H9 (cell line): ENCODE measurements at regions not wholly inside any gene's neighbourhood (a gene's known extent, or its start where the extent isn't known, plus 50 kb on each side); places are given as distances from the start of the nearest gene placed in this dataset.
A peak's percentile ranks its signal among the peaks of the same experiment; 100 is the strongest.

Source experiments
- DNase-seq: peaks from one replicate; pipeline ENCODE4 v3.0.0-alpha.2; 2017
- H2AFZ ChIP-seq: one replicate; pipeline ENCODE4 v1.6.1; 2013; ENCODE audit warnings: mild to moderate bottlenecking, low read length, control low read depth, moderate library complexity
- H2AK5ac ChIP-seq: 2 replicates; pipeline ENCODE4 v1.6.1; 2013; ENCODE audit warnings: low read length, control low read depth, mixed read lengths; ENCODE audit not compliant: insufficient read length
- H2BK120ac ChIP-seq: one replicate; pipeline ENCODE4 v1.6.1; 2013; ENCODE audit warnings: low read depth, mild to moderate bottlenecking, low read length, control low read depth, inconsistent platforms; ENCODE audit not compliant: poor library complexity, severe bottlenecking
- H2BK12ac ChIP-seq: 2 replicates; pipeline ENCODE4 v1.6.1; 2013; ENCODE audit warnings: low read length, control low read depth, mixed read lengths, low read depth; ENCODE audit not compliant: insufficient read length
- H2BK15ac ChIP-seq: 2 replicates; pipeline ENCODE4 v1.6.1; 2013; ENCODE audit warnings: low read depth, low read length, control low read depth
- H2BK20ac ChIP-seq: one replicate; pipeline ENCODE4 v1.6.1; 2013; ENCODE audit warnings: low read depth, mild to moderate bottlenecking, low read length, control low read depth, inconsistent platforms; ENCODE audit not compliant: poor library complexity, severe bottlenecking
- H2BK5ac ChIP-seq: 2 replicates; pipeline ENCODE4 v1.6.1; 2013; ENCODE audit warnings: low read length, control low read depth, mixed read lengths; ENCODE audit not compliant: insufficient read length
- H3K14ac ChIP-seq: 2 replicates; pipeline ENCODE4 v1.6.1; 2013; ENCODE audit warnings: low read length, control low read depth; ENCODE audit not compliant: insufficient read depth
- H3K18ac ChIP-seq: 2 replicates; pipeline ENCODE4 v1.6.1; 2013; ENCODE audit warnings: low read depth, mild to moderate bottlenecking, mixed read lengths, low read length, control low read depth; ENCODE audit not compliant: insufficient read length
- H3K23ac ChIP-seq: 2 replicates; pipeline ENCODE4 v1.6.1; 2013; ENCODE audit warnings: low read length, control low read depth, mixed read lengths, low read depth; ENCODE audit not compliant: insufficient read length
- H3K23me2 ChIP-seq: 2 replicates; pipeline ENCODE4 v1.6.1; 2013; ENCODE audit warnings: low read depth, mild to moderate bottlenecking, mixed read lengths, low read length, control low read depth; ENCODE audit not compliant: insufficient read length, poor library complexity, severe bottlenecking
- H3K27ac ChIP-seq: 2 replicates; pipeline ENCODE4 v1.5.1; 2013; ENCODE audit warnings: low read length, control low read depth, mixed read lengths, low read depth; ENCODE audit not compliant: insufficient read length
- H3K27me3 ChIP-seq: 2 replicates; pipeline ENCODE4 v1.6.1; 2013; ENCODE audit warnings: low read length, control low read depth, inconsistent platforms; ENCODE audit not compliant: insufficient read depth
- H3K4ac ChIP-seq: 2 replicates; pipeline ENCODE4 v1.6.1; 2013; ENCODE audit warnings: low read depth, mild to moderate bottlenecking, control low read depth, inconsistent platforms, low read length, moderate library complexity
- H3K4me1 ChIP-seq: 2 replicates; pipeline ENCODE4 v1.6.1; 2013; ENCODE audit warnings: low read length, control low read depth, inconsistent platforms; ENCODE audit not compliant: insufficient read depth
- H3K4me2 ChIP-seq: 2 replicates; pipeline ENCODE4 v1.6.1; 2013; ENCODE audit warnings: low read length, control low read depth, mixed read lengths; ENCODE audit not compliant: insufficient read length, insufficient read depth
- H3K56ac ChIP-seq: 2 replicates; pipeline ENCODE4 v1.6.1; 2013; ENCODE audit warnings: low read depth, mild to moderate bottlenecking, mixed read lengths, low read length, control low read depth; ENCODE audit not compliant: insufficient read length
- H3K79me1 ChIP-seq: 2 replicates; pipeline ENCODE4 v1.6.1; 2013; ENCODE audit warnings: low read depth, mild to moderate bottlenecking, moderate library complexity, low read length, control low read depth, inconsistent platforms; ENCODE audit not compliant: insufficient read depth, poor library complexity, severe bottlenecking
- H3K79me2 ChIP-seq: 2 replicates; pipeline ENCODE4 v1.6.1; 2013; ENCODE audit warnings: low read length, control low read depth, inconsistent platforms; ENCODE audit not compliant: insufficient read depth
- H3K9ac ChIP-seq: 2 replicates; pipeline ENCODE4 v1.6.1; 2013; ENCODE audit warnings: low read length, control low read depth, mixed read lengths; ENCODE audit not compliant: insufficient read length; ENCODE audit errors: extremely low read depth
- H3K9me3 ChIP-seq: one replicate; pipeline ENCODE4 v1.6.1; 2013; ENCODE audit warnings: low read depth, low read length, inconsistent platforms; ENCODE audit not compliant: control insufficient read depth
- H3T11ph ChIP-seq: one replicate; pipeline ENCODE4 v1.6.1; 2013; ENCODE audit warnings: mild to moderate bottlenecking, low read length, control low read depth, inconsistent platforms
- H4K20me1 ChIP-seq: one replicate; pipeline ENCODE4 v1.6.1; 2013; ENCODE audit not compliant: control insufficient read depth, insufficient read length, insufficient read depth
- H4K5ac ChIP-seq: 2 replicates; pipeline ENCODE4 v1.6.1; 2013; ENCODE audit warnings: low read depth, mild to moderate bottlenecking, mixed read lengths, low read length, control low read depth; ENCODE audit not compliant: insufficient read length
- H4K8ac ChIP-seq: replicated peaks from 2 replicates; pipeline ENCODE4 v1.6.1; 2013; ENCODE audit warnings: low read length, control low read depth, mixed read lengths, low read depth; ENCODE audit not compliant: insufficient read length
- H4K91ac ChIP-seq: 2 replicates; pipeline ENCODE4 v1.6.1; 2013; ENCODE audit warnings: low read depth, mild to moderate bottlenecking, moderate library complexity, mixed read lengths, low read length, control low read depth; ENCODE audit not compliant: insufficient read length
- H3K27ac Mint-ChIP-seq, 3 experiments: 2 replicates in 2 of 3; 3 replicates in 1 of 3; pipeline ENCODE4 v1.8.0; 2020 to 2021; ENCODE audit warnings: mixed read lengths in 3 of 3, mild to moderate bottlenecking in 1 of 3, moderate library complexity in 1 of 3
- H3K27me3 Mint-ChIP-seq: 2 replicates; pipeline ENCODE4 v1.8.0; 2021; ENCODE audit warnings: low read depth, mild to moderate bottlenecking, moderate library complexity, mixed read lengths
- H3K36me3 Mint-ChIP-seq, 3 experiments: 2 replicates in 2 of 3; 3 replicates in 1 of 3; pipeline ENCODE4 v1.8.0; 2020 to 2021; ENCODE audit warnings: low read depth in 3 of 3, mixed read lengths in 3 of 3; ENCODE audit not compliant: insufficient read depth in 1 of 3
- H3K4me1 Mint-ChIP-seq, 2 experiments: 2 replicates each; pipeline ENCODE4 v1.8.0; 2020; ENCODE audit warnings: mixed read lengths in 2 of 2
- H3K4me3 Mint-ChIP-seq, 2 experiments: 2 replicates in 1 of 2; 3 replicates in 1 of 2; pipeline ENCODE4 v1.8.0; 2020 to 2021; ENCODE audit warnings: mild to moderate bottlenecking in 2 of 2, mixed read lengths in 2 of 2, moderate library complexity in 1 of 2
- H3K9me3 Mint-ChIP-seq, 2 experiments: 2 replicates in 1 of 2; 3 replicates in 1 of 2; pipeline ENCODE4 v1.8.0; 2020; ENCODE audit warnings: mild to moderate bottlenecking in 2 of 2, mixed read lengths in 2 of 2, moderate library complexity in 1 of 2
- CTCF ChIP-seq: fragments of 200-600 bp; sonication (generic); conservative IDR thresholded peaks from 3 replicates; pipeline ENCODE4 v1.8.0; 2021; ENCODE audit warnings: antibody characterized with exemption, mild to moderate bottlenecking

GRCh38 chr3:34920806-34921205, 718.5 kb upstream of the ARPP21 start:
- no peak overlapping the region for H4K5ac ChIP-seq
- no peak overlapping the region for H4K8ac ChIP-seq
- Mint-ChIP-seq H3K4me1 (peaks cover 10 to 15% of the 10 kb centered on the region in 2 experiments), H3K9me3 (no peaks in the 10 kb centered on the region), H3K27me3 (no peaks in the 10 kb centered on the region), H3K4me3 (no peak overlapping the region), H3K27ac (0 out of 7 replicates have a peak overlapping the region, but pooled peaks of 1 of the 3 experiments have one; percentile 3), H3K36me3 (no peaks in the 10 kb centered on the region)
- no peaks in the 10 kb centered on the region for H3K79me2 ChIP-seq
- no peak overlapping the region for H3K14ac ChIP-seq
- H2BK120ac ChIP-seq: no peak overlapping the region
- H3K9ac ChIP-seq: no peak overlapping the region
- H3K9me3 ChIP-seq: no peaks in the 10 kb centered on the region
- DNase-seq: no peak
- no peak overlapping the region for H3K27ac ChIP-seq
- H4K20me1 ChIP-seq: no peaks in the 10 kb centered on the region
- no peak overlapping the region for H2BK20ac ChIP-seq
- H2AK5ac ChIP-seq: no peak overlapping the region
- no peak overlapping the region for H3K4me2 ChIP-seq
- no peaks in the 10 kb centered on the region for H3K23me2 ChIP-seq
- TF ChIP-seq CTCF: no peak
- H3K4me1 ChIP-seq: no peaks in the 10 kb centered on the region
- no peaks in the 10 kb centered on the region for H3K27me3 ChIP-seq
- no peak overlapping the region for H3T11ph ChIP-seq
- H3K79me1 ChIP-seq: no peaks in the 10 kb centered on the region
- H2AFZ ChIP-seq: no peak overlapping the region
- no peak overlapping the region for H3K23ac ChIP-seq
- H2BK5ac ChIP-seq: no peak overlapping the region
- H3K4ac ChIP-seq: no peak overlapping the region
- H2BK12ac ChIP-seq: no peak overlapping the region
- no peak overlapping the region for H4K91ac ChIP-seq
- H3K18ac ChIP-seq: no peak overlapping the region
- no peak overlapping the region for H2BK15ac ChIP-seq
- no peak overlapping the region for H3K56ac ChIP-seq
